ENCODE measurements at regions not wholly inside any gene's neighbourhood (a gene's known extent, or its start where the extent isn't known, plus 50 kb on each side); places are given as distances from the start of the nearest gene placed in this dataset.

DNA sequence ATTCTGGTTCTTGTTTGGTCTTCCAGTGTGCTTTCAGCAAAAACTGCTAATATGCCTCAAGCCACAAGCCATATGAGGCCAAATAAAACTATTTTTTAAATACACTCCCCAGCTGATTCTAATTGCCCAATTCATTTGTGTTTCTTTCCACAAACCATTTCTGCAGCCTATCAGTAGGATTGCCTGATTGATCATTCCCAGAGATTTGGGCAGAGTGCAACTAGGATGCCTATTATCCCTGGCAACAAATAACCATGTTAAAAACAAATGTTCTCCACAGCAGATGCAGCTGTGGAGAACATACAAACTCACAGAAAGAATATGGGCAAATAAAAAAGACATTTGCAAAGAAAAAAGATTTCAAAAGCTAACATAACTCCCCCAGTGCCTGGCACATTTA, 76.9 kb upstream of the CAV2 start:
- TF ChIP-seq, protein P1, sequence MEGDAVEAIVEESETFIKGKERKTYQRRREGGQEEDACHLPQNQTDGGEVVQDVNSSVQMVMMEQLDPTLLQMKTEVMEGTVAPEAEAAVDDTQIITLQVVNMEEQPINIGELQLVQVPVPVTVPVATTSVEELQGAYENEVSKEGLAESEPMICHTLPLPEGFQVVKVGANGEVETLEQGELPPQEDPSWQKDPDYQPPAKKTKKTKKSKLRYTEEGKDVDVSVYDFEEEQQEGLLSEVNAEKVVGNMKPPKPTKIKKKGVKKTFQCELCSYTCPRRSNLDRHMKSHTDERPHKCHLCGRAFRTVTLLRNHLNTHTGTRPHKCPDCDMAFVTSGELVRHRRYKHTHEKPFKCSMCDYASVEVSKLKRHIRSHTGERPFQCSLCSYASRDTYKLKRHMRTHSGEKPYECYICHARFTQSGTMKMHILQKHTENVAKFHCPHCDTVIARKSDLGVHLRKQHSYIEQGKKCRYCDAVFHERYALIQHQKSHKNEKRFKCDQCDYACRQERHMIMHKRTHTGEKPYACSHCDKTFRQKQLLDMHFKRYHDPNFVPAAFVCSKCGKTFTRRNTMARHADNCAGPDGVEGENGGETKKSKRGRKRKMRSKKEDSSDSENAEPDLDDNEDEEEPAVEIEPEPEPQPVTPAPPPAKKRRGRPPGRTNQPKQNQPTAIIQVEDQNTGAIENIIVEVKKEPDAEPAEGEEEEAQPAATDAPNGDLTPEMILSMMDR (IDR thresholded peaks at IDR 0.05) = no peak
- no peak for TF ChIP-seq POLR2A (IDR thresholded peaks at IDR 0.05)
